B cell (primary cell): ENCODE measurements at regions not wholly inside any gene's neighbourhood (a gene's known extent, or its start where the extent isn't known, plus 50 kb on each side); places are given as distances from the start of the nearest gene placed in this dataset.

ENCODE experiments used
- ATAC-seq: fragments of 200-7000 bp; cut with Tn5 transposase; one replicate; pipeline ENCODE4 v1.10.0; 2021; ENCODE audit warnings: low read depth, mild to moderate bottlenecking, moderate number of reproducible peaks, moderate library complexity
- CTCF ChIA-PET: fragments of 350-600 bp; sonication (Branson Sonifier 250); formaldehyde crosslinking; loops from one replicate; lab custom pipeline; 2021; ENCODE audit warnings: antibody characterized with exemption, inconsistent platforms; lab: Charles Lee
- POLR2A ChIA-PET: fragments of 350-600 bp; sonication (Branson Sonifier 250); formaldehyde crosslinking; loops from one replicate; lab custom pipeline; 2021; ENCODE audit warnings: antibody characterized with exemption; lab: Charles Lee
- DNase-seq: peaks from one replicate; pipeline ENCODE4 v3.0.0; 2013
- H2AFZ ChIP-seq: 2 replicates; pipeline ENCODE4 v1.6.1; 2012; ENCODE audit warnings: mild to moderate bottlenecking, low read depth, low read length; ENCODE audit not compliant: insufficient read depth, poor library complexity, severe bottlenecking
- H3K27ac ChIP-seq, 2 donors: 1 replicate in 1 of 2; 2 replicates in 1 of 2; pipeline ENCODE4 v1.5.1; 2012 to 2013; ENCODE audit warnings: low read length in 2 of 2, mild to moderate bottlenecking in 2 of 2, moderate library complexity in 1 of 2
- H3K27me3 ChIP-seq, 4 experiments: fragments of 200-600 bp in 1 of 4; sonication (generic) in 1 of 4; replicated peaks in 1 of 4; 1 replicate in 2 of 4; 2 replicates in 2 of 4; pipeline versions ENCODE4 v1.6.1 to v1.7.0; 2013 to 2016; ENCODE audit warnings: low read length in 3 of 4, mild to moderate bottlenecking in 2 of 4, mixed read lengths in 1 of 4, moderate library complexity in 1 of 4; ENCODE audit not compliant: insufficient read depth in 4 of 4, control insufficient read depth in 3 of 4; ENCODE audit errors: control extremely low read depth in 1 of 4
- H3K36me3 ChIP-seq, 2 experiments: replicated peaks in 1 of 2; 1 replicate in 1 of 2; 2 replicates in 1 of 2; pipeline versions ENCODE4 v1.6.1 to v1.7.1; 2013; ENCODE audit warnings: low read length in 1 of 2; ENCODE audit not compliant: insufficient read depth in 2 of 2, control insufficient read depth in 1 of 2; ENCODE audit errors: control extremely low read depth in 1 of 2, extremely low read depth in 1 of 2
- H3K4me1 ChIP-seq, 2 donors: fragments of 200-600 bp in 1 of 2; sonication (generic) in 1 of 2; 1 replicate in 1 of 2; 2 replicates in 1 of 2; pipeline versions ENCODE4 v1.5.1 to v1.6.1; 2013 to 2017; ENCODE audit warnings: low read length in 2 of 2; ENCODE audit not compliant: control insufficient read depth in 2 of 2, insufficient read depth in 2 of 2
- H3K4me2 ChIP-seq: replicated peaks from 2 replicates; pipeline ENCODE3; 2012; ENCODE audit warnings: mild to moderate bottlenecking, low read depth, low read length; ENCODE audit not compliant: poor library complexity, severe bottlenecking
- H3K4me3 ChIP-seq, 5 experiments: fragments of 200-600 bp in 1 of 5; sonication (generic) in 1 of 5; 1 replicate in 3 of 5; 2 replicates in 2 of 5; pipeline versions ENCODE4 v1.5.1 to v1.7.0; 2011 to 2016; ENCODE audit warnings: low read length in 4 of 5, mild to moderate bottlenecking in 4 of 5, low read depth in 2 of 5, control low read depth in 1 of 5, moderate library complexity in 1 of 5; ENCODE audit not compliant: insufficient read depth in 1 of 5; ENCODE audit errors: control extremely low read depth in 1 of 5, extremely low read depth in 1 of 5
- H3K79me2 ChIP-seq: fragments of 200-600 bp; sonication (generic); one replicate; pipeline ENCODE4 v1.6.0; 2016; ENCODE audit warnings: low read length; ENCODE audit not compliant: control insufficient read depth, insufficient read depth
- H3K9ac ChIP-seq: fragments of 200-600 bp; sonication (generic); 2 replicates; pipeline ENCODE4 v1.6.1; 2017; ENCODE audit warnings: mild to moderate bottlenecking, low read length, moderate library complexity
- H3K9me3 ChIP-seq, 3 donors: one replicate each; pipeline versions ENCODE4 v1.6.1 to v1.7.1; 2013; ENCODE audit warnings: low read length in 2 of 3; ENCODE audit not compliant: control insufficient read depth in 2 of 3, insufficient read depth in 1 of 3; ENCODE audit errors: control extremely low read depth in 1 of 3
- H4K20me1 ChIP-seq: 2 replicates; pipeline ENCODE4 v1.6.0; 2012; ENCODE audit warnings: mild to moderate bottlenecking, low read length; ENCODE audit not compliant: insufficient read depth, control insufficient read depth, poor library complexity, severe bottlenecking
- H3K27ac Mint-ChIP-seq: one replicate; pipeline ENCODE4 v1.8.0; 2021; ENCODE audit warnings: mixed read lengths
- H3K27me3 Mint-ChIP-seq: one replicate; pipeline ENCODE4 v1.8.0; 2021; ENCODE audit warnings: mixed read lengths
- H3K4me1 Mint-ChIP-seq: one replicate; pipeline ENCODE4 v1.8.0; 2021; ENCODE audit warnings: mixed read lengths
- H3K4me3 Mint-ChIP-seq: one replicate; pipeline ENCODE4 v1.8.0; 2021; ENCODE audit warnings: mixed read lengths
- H3K9me3 Mint-ChIP-seq: one replicate; pipeline ENCODE4 v1.8.0; 2022; ENCODE audit warnings: mixed read lengths; ENCODE audit not compliant: insufficient read depth
- EZH2 ChIP-seq: IDR thresholded peaks from 2 replicates; pipeline ENCODE4 v1.6.1; 2012; ENCODE audit warnings: borderline replicate concordance, low read depth, mild to moderate bottlenecking, moderate library complexity, low read length; ENCODE audit not compliant: insufficient read depth, poor library complexity, severe bottlenecking
- WGBS: methylation state at CpG from one replicate; pipeline ENCODE4 v1.1.5; 2013; ENCODE audit warnings: missing lambda C conversion rate; ENCODE audit not compliant: insufficient coverage; 5-methylcytosine and 5-hydroxymethylcytosine counted together
- intact Hi-C: fragments of 100-400 bp; cut with micrococcal nuclease; formaldehyde crosslinking; loops from one replicate; pipeline ENCODE4 v1.10.0; 2022
- TF ChIP-seq, protein P1 (sequence below): fragments of 200-600 bp; IDR thresholded peaks from one replicate; pipeline ENCODE4 v1.8.0; 2022; ENCODE audit warnings: antibody characterized with exemption, mild to moderate bottlenecking

DNA sequence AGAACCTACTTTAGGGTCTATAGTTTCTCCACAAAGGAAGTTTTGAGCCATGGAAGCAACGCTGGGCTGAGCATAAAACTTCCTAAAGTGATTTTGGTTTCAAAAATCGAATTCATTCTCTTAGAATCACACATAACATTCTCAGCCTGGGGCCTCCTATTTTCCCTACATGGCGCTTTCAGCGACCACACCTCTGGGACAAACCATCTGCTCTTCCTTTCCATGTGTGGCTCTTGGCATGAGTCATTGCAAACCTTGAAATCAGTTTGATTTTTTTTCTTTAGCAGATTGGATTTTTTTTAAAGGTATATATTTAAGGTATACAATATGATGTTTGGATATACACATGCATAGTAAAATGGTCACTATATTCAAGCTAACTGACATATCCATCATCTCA lies 72.5 kb upstream of the APCDD1 start:
- Histone ChIP-seq H3K27me3 (no peaks in the 10 kb centered on the region), H4K20me1 (no peaks in the 10 kb centered on the region), H3K4me2 (no peak overlapping the region), H3K9ac (no peak overlapping the region), H3K79me2 (no peaks in the 10 kb centered on the region), H3K27ac (no peak overlapping the region), H2AFZ (no peak overlapping the region), H3K36me3 (no peaks in the 10 kb centered on the region), H3K4me3 (no peak overlapping the region), H3K9me3 (no peaks in the 10 kb centered on the region), H3K4me1 (no peaks in the 10 kb centered on the region)
- H3K4me1 Mint-ChIP-seq: peaks cover 3% of the 10 kb centered on the region
- intact Hi-C loops: no loop called here
- H3K27ac Mint-ChIP-seq: no peak overlapping the region
- no peaks in the 10 kb centered on the region for H3K9me3 Mint-ChIP-seq
- no peak overlapping the region for H3K4me3 Mint-ChIP-seq
- ChIA-PET CTCF (no interaction called here), POLR2A (no interaction called here)
- WGBS: 75% methylated on average over 3 of the region's 4 CpGs
- ATAC-seq (no peak), DNase-seq (no peak)
- TF ChIP-seq, protein P1, sequence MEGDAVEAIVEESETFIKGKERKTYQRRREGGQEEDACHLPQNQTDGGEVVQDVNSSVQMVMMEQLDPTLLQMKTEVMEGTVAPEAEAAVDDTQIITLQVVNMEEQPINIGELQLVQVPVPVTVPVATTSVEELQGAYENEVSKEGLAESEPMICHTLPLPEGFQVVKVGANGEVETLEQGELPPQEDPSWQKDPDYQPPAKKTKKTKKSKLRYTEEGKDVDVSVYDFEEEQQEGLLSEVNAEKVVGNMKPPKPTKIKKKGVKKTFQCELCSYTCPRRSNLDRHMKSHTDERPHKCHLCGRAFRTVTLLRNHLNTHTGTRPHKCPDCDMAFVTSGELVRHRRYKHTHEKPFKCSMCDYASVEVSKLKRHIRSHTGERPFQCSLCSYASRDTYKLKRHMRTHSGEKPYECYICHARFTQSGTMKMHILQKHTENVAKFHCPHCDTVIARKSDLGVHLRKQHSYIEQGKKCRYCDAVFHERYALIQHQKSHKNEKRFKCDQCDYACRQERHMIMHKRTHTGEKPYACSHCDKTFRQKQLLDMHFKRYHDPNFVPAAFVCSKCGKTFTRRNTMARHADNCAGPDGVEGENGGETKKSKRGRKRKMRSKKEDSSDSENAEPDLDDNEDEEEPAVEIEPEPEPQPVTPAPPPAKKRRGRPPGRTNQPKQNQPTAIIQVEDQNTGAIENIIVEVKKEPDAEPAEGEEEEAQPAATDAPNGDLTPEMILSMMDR: no peak
- no peak for TF ChIP-seq EZH2
- peaks cover 12% of the 10 kb centered on the region for H3K27me3 Mint-ChIP-seq

DNA sequence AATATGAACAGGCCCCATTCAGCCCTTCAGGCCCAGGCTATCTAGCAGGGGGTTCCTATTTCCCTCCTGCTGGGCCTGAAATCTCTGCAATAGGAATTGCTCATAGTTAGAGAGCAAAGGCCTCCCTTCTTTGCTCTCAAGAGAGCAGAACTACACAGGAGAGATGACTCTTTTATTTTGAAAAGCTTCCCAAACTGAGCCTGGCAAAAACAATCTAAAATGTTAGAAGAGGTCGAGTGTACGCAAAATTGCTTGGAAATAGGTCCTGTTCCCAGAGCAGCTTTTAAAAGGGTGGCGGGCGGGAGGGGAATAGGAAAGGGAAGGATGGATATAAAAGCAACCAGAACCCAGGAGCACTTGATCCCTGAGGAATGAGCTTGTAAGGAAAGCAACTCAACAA lies 68.4 kb upstream of the APCDD1 start:
- Histone ChIP-seq H3K9ac (no peak overlapping the region), H3K79me2 (no peaks in the 10 kb centered on the region), H3K27ac (no peak overlapping the region), H3K4me3 (no peak overlapping the region), H3K9me3 (peaks cover 0 to 1% (median 0%) of the 10 kb centered on the region in 3 donors), H3K36me3 (no peaks in the 10 kb centered on the region), H3K4me1 (no peaks in the 10 kb centered on the region), H4K20me1 (no peaks in the 10 kb centered on the region), H3K4me2 (no peak overlapping the region), H2AFZ (no peak overlapping the region), H3K27me3 (no peaks in the 10 kb centered on the region)
- ChIA-PET POLR2A (no interaction called here), CTCF (no interaction called here)
- Mint-ChIP-seq H3K27ac (no peak overlapping the region), H3K9me3 (no peaks in the 10 kb centered on the region), H3K27me3 (peaks cover 4% of the 10 kb centered on the region), H3K4me3 (no peak overlapping the region), H3K4me1 (no peaks in the 10 kb centered on the region)
- intact Hi-C loops: no loop called here
- TF ChIP-seq, protein P1: no peak
- no peak for TF ChIP-seq EZH2
- no peak for ATAC-seq
- no peak for DNase-seq
- WGBS: 95% methylated on average over 4 of the region's 4 CpGs
